ENCODE measurements at regions not wholly inside any gene's neighbourhood (a gene's known extent, or its start where the extent isn't known, plus 50 kb on each side); places are given as distances from the start of the nearest gene placed in this dataset.

- no peak for TF ChIP-seq ZNF318 (CRISPR knock-in tag; IDR thresholded peaks at IDR 0.05)
- TF ChIP-seq ZNF563 (CRISPR knock-in tag; IDR thresholded peaks at IDR 0.05): no peak
- no peak for TF ChIP-seq KLF12 (CRISPR knock-in tag; IDR thresholded peaks at IDR 0.05; ENCODE audit: borderline replicate concordance)
- TF ChIP-seq, protein P1, sequence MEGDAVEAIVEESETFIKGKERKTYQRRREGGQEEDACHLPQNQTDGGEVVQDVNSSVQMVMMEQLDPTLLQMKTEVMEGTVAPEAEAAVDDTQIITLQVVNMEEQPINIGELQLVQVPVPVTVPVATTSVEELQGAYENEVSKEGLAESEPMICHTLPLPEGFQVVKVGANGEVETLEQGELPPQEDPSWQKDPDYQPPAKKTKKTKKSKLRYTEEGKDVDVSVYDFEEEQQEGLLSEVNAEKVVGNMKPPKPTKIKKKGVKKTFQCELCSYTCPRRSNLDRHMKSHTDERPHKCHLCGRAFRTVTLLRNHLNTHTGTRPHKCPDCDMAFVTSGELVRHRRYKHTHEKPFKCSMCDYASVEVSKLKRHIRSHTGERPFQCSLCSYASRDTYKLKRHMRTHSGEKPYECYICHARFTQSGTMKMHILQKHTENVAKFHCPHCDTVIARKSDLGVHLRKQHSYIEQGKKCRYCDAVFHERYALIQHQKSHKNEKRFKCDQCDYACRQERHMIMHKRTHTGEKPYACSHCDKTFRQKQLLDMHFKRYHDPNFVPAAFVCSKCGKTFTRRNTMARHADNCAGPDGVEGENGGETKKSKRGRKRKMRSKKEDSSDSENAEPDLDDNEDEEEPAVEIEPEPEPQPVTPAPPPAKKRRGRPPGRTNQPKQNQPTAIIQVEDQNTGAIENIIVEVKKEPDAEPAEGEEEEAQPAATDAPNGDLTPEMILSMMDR (CRISPR knock-in tag; IDR thresholded peaks at IDR 0.05): no peak
Observed at GRCh38 chr5:121758615-121759014, 93.1 kb upstream of the FTMT start (continued).
